ENCODE measurements at regions not wholly inside any gene's neighbourhood (a gene's known extent, or its start where the extent isn't known, plus 50 kb on each side); places are given as distances from the start of the nearest gene placed in this dataset.
A peak's percentile ranks its signal among the peaks of the same experiment; 100 is the strongest.
"Not testable (repeated sequence)": the region's sequence is repeated elsewhere in the genome, so short reads cannot be mapped to it uniquely, and the experiment has no call there.

DNA sequence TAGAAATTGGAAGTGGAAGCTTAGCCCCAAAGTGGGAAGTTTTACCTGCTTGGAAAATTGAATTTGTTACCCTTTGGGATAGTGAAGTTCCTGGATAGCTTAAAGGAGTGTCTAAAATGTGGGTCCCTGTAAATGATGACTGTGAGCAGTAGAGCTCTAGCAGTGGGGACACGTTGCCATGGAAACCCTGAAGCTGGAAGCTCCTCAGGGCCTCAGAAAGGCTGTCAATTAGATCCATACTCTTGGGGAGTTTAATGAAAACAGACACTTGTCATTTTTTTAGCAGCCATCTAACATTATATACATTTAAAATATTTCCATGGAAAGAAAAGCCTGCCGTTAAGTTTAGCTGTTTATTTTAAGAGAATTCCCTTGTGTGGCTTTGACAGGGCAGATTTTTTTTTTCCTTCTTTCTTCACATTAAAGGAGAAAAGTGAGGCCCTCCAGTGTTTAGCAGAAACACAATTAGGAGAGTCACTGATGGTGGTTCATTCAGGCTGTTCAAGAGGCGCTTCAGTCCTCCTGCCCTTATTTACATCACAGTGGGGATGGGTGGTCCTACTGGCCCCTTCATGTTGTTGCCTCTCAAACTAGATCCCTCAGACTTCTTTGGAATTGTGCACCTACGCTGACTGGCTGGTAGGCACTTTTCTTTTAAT, 518.4 kb downstream of the CCSER2 start:
- DNase-seq, result peak in 1 of 56 donors; percentile 2

DNA sequence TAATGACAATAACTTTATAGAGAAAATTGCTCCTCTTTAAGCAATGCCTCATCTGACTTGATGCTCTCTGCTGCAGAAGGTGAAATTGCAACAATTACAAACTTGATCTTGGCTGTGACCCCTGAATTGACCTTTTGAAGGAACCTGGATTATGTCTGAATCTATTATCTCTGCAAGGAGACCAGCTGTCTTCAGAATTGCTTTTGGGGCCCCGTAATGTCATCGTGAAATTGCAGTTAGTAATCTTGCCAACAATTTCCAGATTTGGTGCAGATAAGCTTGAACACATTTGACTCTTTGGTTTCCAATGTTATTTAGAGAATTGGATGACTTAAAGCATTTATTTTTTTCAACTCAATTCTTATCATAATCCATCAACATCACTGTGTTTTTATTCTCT, 520.6 kb downstream of the CCSER2 start:
- no peak for DNase-seq

DNA sequence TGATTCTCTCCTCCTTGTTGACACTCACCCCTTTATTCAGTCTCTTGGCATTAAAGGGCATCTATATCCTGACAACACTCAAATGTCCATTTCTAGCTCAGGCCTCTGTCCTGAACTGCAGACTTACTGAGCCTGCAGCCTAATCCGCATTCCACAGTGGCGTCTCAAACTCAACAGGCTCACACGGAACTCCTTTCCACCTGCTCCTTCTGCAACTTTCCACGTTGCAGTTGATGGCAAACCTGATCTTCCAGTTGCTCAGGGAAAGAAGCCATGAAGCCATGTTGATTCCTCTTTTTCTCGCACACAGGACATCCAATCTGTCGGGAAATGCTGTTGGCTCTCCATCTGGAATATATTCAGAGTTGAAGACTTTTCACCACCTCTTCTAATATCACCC, 522.4 kb downstream of the CCSER2 start:
- DNase-seq, result no peak

DNA sequence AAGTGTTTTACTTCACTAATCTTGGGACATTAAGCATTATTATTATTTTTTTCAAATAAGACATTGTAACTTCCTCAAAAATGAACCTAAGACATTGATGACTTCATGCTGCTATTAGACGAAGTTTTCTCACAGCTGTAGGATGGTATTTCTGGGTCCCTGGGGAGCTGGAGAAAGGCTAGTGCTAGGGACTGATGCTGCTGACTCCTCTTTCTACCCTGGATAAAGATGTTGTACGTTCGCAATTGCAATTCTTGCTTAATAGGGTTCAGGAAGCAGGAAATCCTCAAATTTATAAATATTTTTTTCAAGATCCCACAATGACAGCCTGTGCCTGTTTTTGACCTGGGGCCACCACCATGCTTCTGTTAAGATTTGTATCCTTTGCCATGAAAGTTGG, 526.0 kb downstream of the CCSER2 start:
- DNase-seq, result no peak

DNA sequence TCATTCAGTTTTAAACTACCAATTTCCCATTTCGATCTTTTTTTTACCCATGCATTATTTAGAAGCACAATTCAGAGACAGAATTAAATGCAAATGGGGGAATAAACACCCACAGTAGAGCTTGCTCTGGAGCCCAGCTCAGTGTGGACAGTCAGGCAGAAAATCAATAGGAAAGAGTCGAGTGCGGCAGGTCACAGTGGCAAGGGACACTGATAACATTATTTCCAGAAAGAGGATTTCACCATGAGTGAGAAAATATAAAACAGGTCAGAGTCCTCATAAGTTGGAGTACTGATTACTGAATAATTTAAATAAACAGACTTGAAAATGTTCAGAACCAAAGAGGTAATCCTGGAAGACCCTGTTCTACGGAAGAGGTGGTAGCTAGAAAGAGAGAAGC, 532.5 kb downstream of the CCSER2 start:
- no peak for DNase-seq

DNA sequence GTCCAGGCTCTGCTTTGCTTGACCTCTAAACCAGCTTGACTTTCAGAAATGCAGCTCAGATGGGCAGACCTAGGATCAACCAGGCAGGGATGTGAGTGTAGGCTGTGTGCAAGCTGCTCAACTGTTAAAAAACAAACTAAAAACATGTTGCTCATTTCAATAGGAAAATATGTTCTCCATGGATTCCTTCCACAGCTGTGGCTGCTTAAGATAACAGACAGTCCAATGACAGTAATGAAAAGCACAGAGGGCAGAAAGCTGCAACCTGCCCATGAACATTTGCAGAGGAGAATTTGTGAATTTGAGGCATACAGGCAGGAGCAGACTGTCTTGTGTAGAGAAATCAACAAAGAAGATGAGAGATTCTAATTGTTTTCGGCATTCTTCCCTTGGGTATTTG, 534.2 kb downstream of the CCSER2 start:
- DNase-seq, result no peak

DNA sequence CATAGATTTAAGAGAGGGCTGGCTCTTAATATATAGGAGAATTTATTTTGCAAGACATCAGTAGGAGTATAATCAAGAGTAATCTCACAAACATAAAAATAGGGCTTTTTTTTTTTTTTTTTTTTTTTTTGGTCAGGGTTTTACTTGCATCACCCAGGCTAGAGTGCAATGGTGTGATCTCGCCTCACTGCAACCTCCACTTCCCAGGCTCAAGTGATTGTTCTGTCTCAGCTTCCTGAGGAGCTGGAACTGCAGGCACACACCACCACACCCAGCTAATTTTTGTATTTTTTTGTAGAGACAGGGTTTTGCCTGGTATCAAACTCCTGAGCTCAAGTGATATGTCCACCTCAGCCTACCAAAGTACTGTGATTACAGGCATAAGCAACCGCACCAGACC, 535.3 kb downstream of the CCSER2 start:
- no peak for DNase-seq

DNA sequence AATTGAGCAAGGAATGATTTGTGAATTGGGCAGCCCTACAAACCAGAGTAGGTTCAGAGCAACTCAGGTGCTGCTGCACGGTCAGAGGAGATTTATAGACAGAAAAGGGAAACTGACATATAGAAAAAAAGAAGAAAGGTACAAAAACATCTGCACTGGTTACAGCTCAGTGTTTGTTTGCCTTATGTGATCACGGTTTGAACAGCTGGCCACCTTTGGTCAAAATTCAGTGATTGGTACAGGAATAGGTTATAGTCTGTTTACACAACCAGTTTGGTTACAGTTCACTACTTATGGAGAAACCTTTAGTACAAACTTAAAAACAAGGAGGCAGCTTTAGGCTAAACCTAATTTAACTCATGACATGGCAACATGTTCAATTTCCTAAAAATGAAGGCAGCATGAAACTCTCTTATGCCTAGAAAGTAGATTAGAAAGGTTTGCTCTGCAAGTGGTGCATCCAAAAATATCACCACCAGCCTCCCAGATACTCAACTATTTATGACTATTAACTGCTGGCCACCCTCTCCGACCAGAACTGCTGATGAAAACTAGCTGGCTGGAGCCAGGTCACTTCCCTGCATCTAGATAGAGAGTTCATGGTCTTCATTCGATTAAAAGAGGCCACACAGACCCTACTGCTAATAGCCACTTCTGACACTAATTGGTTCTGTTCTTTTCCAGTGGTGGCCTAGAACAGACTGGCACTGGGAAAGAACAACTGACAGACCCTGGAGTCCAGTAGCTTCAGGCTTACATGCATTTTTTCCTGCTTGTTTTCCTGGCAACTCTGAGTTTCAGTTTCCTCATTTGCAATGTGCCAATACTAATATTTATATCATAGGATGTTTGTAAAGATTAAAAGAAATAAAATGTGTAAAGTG, 548.0 kb downstream of the CCSER2 start:
- DNase-seq, result no peak

DNA sequence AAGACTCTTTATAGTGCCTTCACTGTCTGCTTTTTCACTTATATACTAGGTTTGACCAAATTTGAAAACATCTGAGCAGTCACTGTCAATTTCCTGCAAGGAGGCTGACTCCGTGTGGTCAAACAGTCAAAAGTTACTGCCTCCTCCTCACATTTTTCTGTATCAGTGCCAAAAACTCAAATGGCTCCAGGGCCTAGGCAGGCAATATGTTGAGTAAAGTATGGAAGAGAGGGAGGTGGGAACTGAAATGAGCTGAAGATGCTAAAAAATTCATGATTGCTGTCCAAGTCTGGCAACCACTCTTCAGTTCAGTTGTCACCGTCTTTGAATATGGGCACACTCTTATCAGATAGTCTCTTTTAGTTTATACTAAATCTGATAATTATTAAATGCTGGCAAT, 551.6 kb downstream of the CCSER2 start:
- no peak for DNase-seq

DNA sequence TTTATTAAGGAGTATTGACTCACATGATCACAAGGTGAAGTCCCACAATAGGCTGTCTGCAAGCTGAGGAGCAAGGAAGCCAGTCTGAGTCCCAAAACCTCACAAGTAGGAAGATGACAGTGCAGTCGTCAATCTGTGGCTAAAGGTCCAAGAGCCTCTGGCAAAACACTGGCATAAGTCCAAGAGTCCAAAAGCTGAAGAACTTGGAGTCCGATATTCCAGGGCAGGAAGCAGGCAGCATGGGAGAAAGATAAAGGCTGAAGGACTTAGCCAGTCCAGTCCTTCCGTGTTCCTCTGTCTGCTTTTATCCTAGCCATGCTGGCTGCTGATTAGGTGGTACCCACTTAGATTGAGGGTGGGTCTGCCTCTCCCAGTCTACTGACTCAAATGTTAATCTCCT, 553.3 kb downstream of the CCSER2 start:
- not testable (repeated sequence) for DNase-seq

DNA sequence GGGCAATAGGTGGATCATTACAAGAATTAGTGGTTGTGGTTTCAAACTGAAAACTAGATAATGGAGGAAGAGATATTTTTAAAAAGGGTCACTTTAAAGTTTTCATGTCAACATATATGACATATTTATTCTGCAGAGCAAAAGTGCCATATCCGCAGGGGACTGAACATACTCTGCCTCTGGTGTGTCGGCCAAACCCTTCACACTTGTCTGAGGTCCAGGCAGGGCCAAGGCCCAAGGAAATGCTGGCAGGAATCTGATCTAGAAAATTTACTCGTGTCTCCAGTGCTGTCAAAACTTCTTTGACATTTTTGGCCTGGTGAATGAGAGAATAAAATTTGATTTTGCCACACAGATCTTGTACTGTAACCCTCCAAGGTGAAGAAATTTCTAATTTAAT, 562.3 kb downstream of the CCSER2 start:
- no peak for DNase-seq

DNA sequence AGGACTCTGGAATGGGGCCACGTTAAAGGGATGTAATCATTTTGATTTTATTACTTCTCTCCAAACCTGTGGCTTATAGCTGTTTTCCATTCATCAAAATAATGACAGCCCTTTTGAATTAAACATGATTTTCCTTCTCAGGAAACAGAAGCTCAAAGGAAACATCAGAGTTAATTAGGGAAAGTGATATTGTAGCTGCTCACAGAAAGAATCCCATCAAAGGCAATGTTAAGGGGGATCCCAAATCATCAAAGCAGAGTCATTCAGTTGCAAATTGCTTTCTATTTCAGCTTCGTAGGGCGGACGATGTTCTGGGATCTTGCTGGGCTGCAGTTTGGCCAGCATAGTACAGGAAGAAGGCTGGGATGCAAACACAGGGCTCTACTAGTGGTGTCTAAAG, 563.2 kb downstream of the CCSER2 start:
- no peak for DNase-seq

DNA sequence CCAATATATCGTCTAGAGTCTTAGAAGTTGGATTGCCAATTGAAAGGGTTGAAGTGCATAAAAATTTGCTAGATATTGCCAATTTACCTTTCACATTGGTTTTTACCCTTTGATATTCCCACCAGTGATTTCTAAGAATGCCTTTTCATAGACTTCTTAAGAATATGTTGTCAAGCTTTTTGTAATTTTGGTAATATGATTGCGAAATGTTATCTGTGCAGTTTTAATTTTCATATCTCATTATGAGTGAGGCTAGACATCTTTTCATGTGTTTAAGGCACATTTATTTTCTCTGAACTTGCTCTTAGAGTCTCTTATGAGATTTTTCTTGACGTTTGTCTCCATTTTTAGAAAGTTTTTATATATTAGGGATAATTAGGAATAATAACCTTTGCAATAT, 567.2 kb downstream of the CCSER2 start:
- no peak for DNase-seq

DNA sequence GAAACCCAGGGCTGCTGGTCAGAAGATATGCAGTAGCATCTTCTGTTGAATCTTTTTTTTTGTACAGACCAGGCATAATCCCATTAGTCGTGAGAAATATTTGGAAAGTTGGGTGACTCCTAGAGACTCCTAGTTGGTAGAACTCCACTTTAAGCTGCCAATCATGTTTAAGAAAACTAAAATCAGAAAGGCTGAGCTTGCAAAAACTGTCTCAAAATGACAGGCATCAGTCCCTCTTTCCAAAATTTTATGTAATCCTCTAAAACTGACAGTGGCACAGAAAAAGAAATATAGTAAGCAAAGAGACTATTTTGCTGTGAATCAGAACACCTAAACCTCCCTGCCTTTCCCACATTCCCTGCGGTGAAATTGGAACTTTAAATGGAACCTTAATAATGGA, 568.5 kb downstream of the CCSER2 start:
- DNase-seq, result no peak

DNA sequence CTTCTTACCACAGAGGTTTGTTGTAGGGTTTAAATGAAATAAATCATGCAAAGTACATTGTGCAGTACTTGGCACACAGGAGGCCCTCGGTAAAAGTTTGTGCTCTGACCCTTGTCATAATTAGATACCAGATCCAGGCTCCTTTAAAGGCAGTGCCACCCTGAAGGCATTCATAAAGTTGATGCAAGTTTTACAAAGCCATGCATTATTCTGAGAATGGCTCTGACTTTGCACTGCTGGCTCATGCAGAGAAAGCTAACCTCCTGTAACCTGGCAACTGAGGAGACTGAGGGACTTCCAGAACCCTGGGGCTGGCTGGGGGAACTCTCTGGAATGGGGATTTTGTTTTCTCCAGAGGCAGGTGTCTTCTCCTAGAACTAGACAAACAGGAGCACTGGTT, 570.9 kb downstream of the CCSER2 start:
- DNase-seq, result no peak

DNA sequence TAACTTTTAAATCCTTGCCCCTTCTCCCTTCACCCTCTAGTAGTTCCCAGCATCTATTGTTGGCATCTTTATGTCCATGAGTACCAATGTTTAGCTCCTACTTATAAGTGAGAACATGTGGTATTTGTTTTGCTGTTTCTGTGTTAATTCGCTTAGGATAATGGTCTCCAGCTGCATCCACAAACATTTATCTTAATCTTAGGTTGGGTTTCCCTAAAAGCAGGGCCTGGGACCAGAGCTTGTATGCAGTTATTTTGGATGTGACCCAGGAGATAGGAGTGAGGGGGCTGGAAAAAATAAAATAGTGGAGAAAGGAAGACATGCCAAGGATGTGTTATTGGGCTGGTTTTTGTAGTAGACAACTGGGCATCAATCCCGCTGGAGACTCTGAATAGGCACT, 571.8 kb downstream of the CCSER2 start:
- DNase-seq, result no peak

DNA sequence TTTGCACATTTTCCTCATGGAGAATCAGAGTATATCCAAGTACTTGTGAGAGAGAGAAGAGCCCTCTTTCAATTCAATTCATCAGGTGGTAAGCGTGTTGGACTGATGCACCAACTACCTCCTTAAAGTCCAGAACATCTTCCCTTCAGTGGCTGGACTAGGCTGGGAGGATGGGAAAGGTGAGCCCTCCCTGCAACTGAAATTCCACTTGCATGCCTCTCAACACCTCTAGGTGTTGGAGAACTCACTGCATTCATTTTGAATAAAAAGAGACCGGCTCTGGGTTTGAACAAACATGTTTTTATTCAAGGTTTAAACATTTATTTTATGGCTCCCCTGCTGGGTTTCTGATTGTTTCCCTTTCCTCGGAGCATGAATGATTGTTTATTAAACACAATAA, 573.5 kb downstream of the CCSER2 start:
- DNase-seq, result no peak

DNA sequence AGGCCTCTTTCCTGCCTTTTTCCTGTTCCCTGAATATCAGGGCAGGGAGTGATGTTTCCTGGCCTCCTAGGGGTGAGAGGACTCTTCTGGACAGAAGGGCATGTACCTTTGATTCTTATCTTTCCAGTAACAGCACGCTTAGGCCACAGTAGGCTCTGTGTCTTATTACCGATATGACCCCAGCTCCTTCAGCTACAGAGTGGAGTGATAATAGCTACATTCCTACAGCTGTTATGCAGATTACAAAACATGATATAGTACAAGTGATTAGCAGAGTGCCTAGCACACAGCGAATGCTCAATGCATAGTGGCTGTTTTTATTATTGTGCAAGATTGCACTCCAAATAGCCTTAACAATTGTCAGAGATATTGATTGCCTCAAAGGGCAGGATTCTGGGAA, 574.2 kb downstream of the CCSER2 start:
- DNase-seq, result no peak

DNA sequence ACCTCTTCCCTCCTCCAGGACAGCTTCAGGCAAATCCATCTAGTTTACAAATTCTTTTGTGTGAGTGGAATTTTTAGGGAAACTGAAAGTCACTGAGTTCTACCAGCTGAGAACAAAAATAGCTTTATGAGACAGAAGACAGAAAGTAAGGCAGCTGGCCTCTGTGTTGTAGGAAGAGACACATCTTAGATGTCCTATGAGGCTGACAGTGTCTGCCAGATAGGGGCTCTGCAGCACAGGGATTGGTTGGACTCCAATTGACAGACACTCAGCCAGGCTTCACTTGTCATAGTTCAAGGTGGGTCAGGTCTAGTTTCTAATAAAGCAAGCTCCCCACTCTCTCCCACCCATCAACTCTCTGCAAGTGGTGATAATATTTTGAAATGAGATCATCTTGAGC, 574.9 kb downstream of the CCSER2 start:
- DNase-seq, result no peak

DNA sequence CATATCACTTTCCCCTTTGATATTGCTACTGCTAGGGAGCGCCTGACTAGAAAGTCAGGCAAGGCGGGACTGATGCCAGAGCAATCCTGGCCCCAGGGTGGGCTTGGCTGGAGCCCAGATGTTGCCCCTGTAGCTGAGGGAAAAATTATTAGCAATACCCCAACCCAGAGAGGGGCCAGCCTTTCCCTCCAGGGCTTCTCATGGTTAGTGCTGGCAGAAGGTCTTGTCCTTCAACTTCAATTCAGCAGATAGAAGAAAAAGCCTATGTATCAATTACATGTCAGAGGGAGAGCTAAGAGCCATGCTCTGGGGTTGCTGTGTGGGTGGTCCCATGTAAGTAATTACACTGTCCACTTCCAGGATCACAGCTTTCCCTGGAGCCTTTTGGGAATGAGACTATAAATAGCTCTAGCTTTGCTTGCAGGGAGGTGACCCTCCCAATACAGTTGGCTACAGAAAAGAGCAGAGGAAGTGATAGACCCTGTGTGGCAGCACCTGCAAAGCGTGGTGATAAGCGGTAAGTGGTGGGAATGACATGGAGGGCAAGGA, 579.1 kb downstream of the CCSER2 start:
- no peak for DNase-seq

DNA sequence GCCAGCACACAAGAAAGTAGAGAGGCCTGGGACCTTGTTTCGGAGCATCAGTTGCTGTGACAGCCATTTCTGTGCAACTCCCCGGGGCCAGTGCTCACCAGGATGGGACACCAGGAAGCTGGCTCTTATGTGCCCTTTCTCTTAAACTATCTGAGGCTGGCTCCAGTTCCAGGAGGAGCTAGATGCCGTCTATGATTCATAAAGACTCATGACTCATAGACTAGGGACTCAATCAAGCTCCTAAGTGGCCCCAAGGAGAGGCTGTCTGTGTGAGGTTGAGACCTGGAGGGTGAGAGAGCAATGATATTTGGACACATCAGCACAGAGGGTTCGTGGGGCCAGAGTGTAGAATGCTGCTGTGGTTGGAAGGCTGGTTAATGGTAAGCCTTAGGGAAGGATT, 580.1 kb downstream of the CCSER2 start:
- no peak for DNase-seq

DNA sequence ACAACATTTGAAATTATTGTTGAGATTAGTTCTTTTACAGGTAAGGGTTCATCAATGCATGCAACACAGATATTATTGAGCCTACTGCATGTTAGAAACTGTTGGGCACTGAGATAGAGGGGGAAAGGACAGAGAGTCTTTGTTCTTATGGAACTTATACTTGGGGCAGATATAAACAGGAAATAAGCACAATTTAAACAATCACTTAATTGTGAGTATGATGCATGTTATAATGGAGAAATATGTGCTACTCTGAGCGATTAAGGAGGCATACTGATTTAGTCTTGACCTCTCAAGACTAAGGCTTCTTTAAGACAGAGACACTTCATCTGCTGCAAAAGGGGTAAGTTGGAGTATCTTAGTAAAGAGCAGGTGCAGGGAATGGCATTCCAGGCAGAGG, 593.3 kb downstream of the CCSER2 start:
- DNase-seq, result no peak

DNA sequence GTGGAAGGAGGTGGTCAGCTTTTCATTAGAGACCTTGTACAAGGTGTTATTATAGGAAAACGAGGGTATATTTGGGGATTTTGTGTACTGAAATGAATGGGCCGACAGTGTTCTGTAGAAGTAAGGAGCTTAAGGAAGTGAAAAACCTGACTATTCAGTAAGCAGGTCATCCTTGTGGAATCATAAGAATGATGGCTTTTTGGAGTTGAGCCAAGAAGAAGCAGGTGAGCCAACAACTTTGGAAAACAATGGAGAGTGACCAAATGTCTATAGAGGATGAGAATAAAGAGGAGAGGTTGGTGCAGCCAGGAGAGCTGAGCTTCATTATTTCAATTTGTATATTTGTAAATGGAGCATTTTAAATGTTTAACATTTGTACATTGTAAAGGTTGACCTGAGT, 595.7 kb downstream of the CCSER2 start:
- no peak for DNase-seq

Data from nucleus accumbens (tissue), 56 donors.